Adipocyte (in vitro differentiated cells): ENCODE measurements at regions not wholly inside any gene's neighbourhood (a gene's known extent, or its start where the extent isn't known, plus 50 kb on each side); places are given as distances from the start of the nearest gene placed in this dataset.
A peak's percentile ranks its signal among the peaks of the same experiment; 100 is the strongest.

ENCODE experiments used
- DNase-seq: peaks from one replicate; pipeline ENCODE4 v3.0.0-alpha.2; 2015; ENCODE audit warnings: low read depth
- H3K27me3 ChIP-seq: replicated peaks from 2 replicates; pipeline ENCODE4 v1.7.0; 2013; ENCODE audit warnings: mild to moderate bottlenecking, low read length, moderate library complexity; ENCODE audit not compliant: control insufficient read depth, insufficient read depth
- H3K36me3 ChIP-seq: 2 replicates; pipeline ENCODE4 v1.7.0; 2013; ENCODE audit warnings: low read length, mild to moderate bottlenecking, moderate library complexity; ENCODE audit not compliant: control insufficient read depth, insufficient read depth, severe bottlenecking
- H3K4me1 ChIP-seq: 2 replicates; pipeline ENCODE4 v1.7.0; 2013; ENCODE audit warnings: mild to moderate bottlenecking, low read length, moderate library complexity; ENCODE audit not compliant: control insufficient read depth, insufficient read depth
- H3K4me3 ChIP-seq: 2 replicates; pipeline ENCODE4 v1.7.0; 2013; ENCODE audit warnings: mild to moderate bottlenecking, low read length, moderate library complexity
- H3K9ac ChIP-seq: 2 replicates; pipeline ENCODE4 v1.7.0; 2013; ENCODE audit warnings: mild to moderate bottlenecking, low read length, moderate library complexity
- H3K9me3 ChIP-seq: 2 replicates; pipeline ENCODE4 v1.7.0; 2013; ENCODE audit warnings: mild to moderate bottlenecking, low read length, moderate library complexity; ENCODE audit not compliant: control insufficient read depth

DNA sequence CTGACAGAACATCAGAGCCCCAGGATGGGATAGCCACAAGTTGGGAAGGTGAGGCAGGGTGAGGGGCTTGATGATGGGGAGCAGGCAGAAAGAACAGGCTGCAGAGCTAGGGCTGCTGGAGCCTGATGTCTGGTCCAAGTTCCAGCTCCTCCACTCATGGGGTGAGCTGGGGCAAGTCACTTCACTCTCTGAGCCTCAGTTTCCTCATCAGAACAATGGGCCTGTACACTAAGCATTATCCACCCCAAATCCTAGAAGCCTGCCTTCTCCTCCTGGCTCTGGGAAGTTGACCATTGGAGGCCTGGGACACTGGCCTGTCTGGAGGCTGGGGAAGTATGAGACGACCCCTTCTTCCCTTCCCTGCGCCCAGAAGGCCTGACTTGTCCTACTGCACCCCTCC lies 51.8 kb upstream of the PSD2 start:
- Histone ChIP-seq H3K4me3 (no peak overlapping the region), H3K27me3 (no peaks in the 10 kb centered on the region), H3K9ac (no peak overlapping the region), H3K36me3 (no peaks in the 10 kb centered on the region), H3K9me3 (no peaks in the 10 kb centered on the region), H3K4me1 (peaks cover 37% of the 10 kb centered on the region)
- DNase-seq: no peak

DNA sequence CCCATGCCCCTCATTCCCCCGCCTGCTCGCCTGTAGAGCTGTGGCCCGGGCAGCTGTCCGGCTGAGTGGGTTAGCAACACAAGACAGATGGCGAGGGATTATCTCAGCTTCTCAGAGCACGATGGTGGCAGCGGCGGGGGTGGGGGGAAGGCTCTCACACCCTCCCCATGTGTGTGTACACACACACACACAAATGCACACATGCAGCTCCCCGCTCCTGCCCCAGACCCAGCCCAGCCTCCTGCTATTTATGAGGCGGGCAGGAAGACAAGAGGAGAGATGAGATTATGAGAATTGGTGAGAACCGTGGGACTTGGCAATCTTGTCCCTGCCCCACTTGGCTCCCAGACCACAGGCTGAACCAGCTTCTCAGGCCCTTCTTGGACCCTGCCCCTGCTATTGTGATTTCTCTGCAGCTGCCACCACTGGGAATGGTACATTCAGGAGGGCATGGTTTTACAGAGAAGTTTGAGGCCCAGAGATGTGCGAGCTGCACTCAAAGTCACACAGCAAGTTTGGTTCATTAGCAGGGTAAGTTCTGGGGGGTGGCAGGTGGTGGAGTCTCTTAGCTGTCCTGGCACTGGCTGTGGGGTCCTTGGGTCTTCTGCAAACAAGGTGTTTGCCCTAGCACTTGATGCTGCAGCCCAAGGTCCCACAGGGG lies 51.0 kb upstream of the PSD2 start:
- no peaks in the 10 kb centered on the region for H3K27me3 ChIP-seq
- no peak overlapping the region for H3K4me3 ChIP-seq

DNA sequence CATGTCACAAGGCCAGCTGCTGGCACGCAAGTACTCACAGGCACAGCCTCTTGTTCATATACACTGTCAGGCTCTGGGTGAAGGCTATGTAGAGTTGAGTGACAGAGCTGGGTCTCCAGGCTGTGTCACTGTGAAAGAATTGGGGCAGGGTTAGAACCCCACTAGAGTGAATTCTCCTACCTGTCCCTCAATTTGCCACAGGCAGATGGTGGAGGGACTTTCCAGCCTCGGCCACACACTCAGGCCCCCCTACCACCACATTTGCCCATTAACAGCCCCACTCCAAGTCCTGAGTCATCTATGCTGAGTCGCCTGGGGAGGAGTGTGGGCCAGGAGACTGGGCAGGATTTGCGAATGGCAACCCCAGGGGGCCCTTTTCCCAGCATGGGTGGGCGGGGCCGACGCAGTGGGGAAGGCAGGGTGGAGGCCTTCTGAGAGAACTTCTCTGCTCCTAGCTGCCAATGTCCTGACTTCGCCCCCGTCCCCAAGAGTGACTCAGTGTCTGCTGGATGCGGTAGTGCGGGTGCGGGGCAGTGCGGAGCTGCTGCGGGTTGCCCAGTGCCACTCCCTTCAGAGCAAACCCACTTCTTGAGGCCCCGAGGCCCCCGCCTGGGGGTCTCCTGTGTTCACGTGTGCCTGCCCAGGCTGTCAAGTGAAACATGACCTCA lies 50.3 kb upstream of the PSD2 start:
- no peaks in the 10 kb centered on the region for H3K9me3 ChIP-seq
- H3K4me3 ChIP-seq: peak overlapping the region; percentile 37
- H3K27me3 ChIP-seq: no peaks in the 10 kb centered on the region
- DNase-seq: peak; percentile 85
- H3K4me1 ChIP-seq: peaks cover 37% of the 10 kb centered on the region
- H3K36me3 ChIP-seq: no peaks in the 10 kb centered on the region
- peak overlapping the region; percentile 81 for H3K9ac ChIP-seq

More for the DNA sequence above, 51.0 kb upstream of the PSD2 start:
- DNase-seq: no peak
- no peaks in the 10 kb centered on the region for H3K9me3 ChIP-seq
- H3K4me1 ChIP-seq: peaks cover 37% of the 10 kb centered on the region
- H3K36me3 ChIP-seq: no peaks in the 10 kb centered on the region
- H3K9ac ChIP-seq: peak overlapping the region; percentile 10

DNA sequence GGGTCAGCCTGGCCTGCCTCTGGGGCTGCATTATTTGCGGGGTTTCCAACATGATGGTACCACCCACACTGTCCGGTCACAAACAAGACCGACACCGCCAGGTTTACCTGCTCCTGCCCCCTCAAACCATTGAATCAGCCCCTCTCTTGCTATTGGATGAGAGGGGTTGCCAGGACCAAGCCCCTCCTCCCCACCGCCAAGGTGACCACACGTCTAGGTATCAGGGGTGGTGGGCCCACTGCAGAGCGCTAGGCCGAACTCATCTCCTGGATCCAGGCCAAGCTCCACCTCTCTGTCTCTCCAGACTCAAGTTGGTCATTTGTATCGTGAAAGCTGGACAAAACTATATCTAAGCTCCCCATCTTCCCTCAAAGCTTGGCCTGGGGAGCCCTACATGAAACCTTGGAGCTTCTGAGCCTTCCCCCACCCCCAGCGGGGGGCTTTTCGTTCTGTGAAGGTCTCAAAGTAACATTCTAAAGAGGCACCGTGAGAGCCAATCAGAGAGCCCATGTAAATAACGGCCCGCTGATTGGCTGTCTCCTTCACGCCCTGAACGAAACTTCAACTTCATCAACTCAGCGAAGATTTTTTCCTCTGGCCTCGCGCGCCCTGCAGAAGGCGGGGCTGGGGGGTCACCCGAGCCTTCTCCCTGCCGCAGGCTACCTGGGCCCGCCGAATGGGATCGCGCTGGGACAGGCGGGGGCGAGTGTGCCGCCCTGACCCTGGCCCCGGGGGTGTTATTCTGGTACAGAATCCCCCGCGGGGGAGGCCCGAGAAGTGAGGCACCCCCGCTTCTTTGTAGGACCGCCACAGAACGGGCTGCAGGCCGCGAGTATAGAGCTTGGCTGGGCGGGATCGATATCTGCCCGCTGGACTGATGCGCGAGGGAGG lies 49.6 kb upstream of the PSD2 start:
- peak; percentile 85 for DNase-seq
- Histone ChIP-seq H3K9ac (peak overlapping the region; percentile 81), H3K4me3 (peak overlapping the region; percentile 37), H3K36me3 (no peaks in the 10 kb centered on the region), H3K27me3 (no peaks in the 10 kb centered on the region), H3K4me1 (peaks cover 37% of the 10 kb centered on the region), H3K9me3 (no peaks in the 10 kb centered on the region)
